Stimulated activated CD4-positive, alpha-beta T cell treated with anti-CD3 and anti-CD28 coated beads, Interleukin-12 subunit alpha, Interleukin-12 subunit beta, amount 100 ng/mL, for 24 hours (primary cell): ENCODE measurements at regions not wholly inside any gene's neighbourhood (a gene's known extent, or its start where the extent isn't known, plus 50 kb on each side); places are given as distances from the start of the nearest gene placed in this dataset.

Source experiments
- DNase-seq, 2 experiments: peaks; one replicate each; pipeline ENCODE4 v3.0.0-alpha.2; 2020; ENCODE audit warnings: low read depth in 2 of 2

- no peak for DNase-seq
Measured at GRCh38 chr7:156180451-156181229, 368.4 kb upstream of the SHH start.

DNA sequence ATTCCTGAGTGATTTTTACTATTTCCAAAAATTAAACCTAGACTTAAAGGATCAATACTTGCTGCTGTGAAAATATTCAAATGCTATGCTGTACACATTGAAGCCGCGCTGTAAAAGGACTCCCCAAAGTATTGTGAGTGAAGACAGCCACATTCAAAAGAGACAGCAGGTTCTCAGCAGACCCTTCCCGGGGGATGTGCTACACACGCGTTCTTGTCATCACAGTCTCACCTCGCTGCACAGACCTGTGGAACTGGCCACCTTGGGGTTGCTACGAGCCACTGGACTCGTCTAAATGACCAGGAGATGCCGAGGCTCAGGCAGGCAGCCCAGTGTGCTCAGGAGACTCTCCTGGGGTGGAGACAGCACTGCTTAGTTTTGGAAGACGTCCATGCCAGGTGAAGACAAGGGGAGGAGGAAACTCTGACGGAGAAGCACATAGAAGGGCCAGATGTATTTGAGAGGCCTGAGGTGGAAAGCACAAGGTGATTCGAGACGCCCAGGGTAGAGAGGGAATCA lies 367.7 kb upstream of the SHH start:
- no peak for DNase-seq

GRCh38 chr7:156178857-156179256 lies 366.6 kb upstream of the SHH start:
- DNase-seq = no peak

- no peak for DNase-seq
Measured at GRCh38 chr7:156178214-156178613, 366.0 kb upstream of the SHH start.

- no peak for DNase-seq
Measured at GRCh38 chr7:156177422-156178055, 365.3 kb upstream of the SHH start.

DNA sequence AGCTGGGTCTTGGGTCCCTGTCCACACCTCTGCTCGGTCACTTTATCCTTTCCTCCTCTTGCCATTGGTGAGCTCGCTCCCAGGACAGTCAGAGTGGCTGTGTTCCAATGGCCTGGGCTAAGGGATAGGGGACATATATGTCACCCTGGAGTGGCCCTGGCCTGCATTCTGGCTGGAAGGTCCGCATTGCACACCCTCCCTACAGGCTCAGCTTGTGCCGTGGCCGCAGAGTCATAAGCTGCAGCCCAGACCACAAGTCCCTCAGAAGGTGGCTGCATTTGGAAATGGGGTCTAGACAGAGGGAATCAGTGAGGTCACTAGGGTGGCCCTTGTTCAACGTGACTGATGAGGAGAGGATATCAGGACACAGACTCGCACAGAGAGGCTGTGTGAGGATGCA lies 363.8 kb upstream of the SHH start:
- DNase-seq = no peak

DNA sequence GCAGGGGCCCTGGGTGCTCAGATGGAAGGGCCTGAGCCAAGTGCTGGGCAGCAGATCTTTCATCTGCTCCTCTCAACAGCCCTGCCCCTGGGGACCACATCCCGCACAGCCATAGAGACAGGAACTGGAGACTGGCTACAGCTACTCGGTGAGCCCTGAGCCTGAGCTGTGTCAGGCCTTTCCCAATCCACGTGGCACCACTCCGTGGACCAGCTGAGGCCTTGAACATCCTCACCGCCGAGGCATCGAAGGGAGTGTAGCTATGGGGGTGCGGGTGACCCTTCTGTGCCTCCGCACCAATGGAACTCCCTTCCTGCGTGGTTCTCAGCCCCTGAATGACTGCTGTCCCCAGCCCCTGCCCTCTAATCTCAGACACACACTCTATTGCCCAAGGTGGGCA lies 362.7 kb upstream of the SHH start:
- no peak for DNase-seq

GRCh38 chr7:156174428-156174827 lies 362.2 kb upstream of the SHH start:
- no peak for DNase-seq

DNA sequence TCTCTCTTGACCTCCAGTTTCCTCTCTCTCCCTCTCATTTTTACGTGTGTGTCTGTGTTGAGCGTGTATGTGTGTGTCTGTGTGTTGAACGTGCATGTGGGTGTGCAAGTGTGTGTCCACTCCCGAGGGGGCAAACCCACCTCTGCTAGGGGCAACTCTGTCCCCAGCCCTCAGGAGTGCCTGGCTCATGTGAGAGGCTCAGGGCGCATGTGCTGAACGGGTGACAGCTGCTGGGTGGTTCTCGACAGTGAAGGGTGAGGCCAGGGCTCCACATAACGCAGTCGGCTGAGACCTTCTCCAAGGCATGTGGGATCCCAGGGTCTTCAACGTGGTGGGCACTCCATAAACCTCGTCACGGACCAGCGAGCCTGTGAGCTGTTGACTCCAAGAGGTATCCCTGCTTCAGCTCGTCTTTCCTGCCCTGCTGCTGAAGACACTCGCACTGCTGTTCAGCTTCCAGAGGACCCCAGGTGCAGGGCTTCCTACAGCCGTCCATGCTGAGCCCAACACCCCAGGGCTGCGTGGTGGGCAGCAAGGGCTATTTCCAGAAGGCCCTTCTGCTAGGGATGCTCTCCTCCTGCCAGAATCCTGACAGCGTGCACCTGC lies 361.6 kb upstream of the SHH start:
- no peak for DNase-seq

GRCh38 chr7:156173346-156173745 lies 361.1 kb upstream of the SHH start:
- no peak for DNase-seq

DNA sequence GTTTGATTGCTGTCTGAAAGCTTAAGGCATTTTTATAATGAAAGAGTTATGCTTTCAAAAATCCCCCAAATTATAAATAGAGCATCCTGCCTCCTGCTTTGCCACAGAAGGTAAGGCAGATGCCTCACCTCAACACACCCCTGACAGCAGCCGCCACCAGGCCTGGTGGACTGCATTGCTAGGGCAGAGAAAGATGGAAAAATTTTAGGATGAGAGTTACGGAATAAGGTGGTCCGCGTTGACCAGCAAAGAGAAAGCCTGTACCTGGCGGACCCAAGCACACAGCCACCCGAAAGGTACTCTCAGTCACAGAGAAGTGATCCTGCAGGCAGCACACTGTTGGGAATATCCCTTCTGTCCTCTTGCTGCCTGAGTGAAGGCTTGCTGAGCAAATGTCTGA lies 360.4 kb upstream of the SHH start:
- DNase-seq = no peak

- DNase-seq = no peak
Measured at GRCh38 chr7:156169474-156170370, 357.5 kb upstream of the SHH start.

DNA sequence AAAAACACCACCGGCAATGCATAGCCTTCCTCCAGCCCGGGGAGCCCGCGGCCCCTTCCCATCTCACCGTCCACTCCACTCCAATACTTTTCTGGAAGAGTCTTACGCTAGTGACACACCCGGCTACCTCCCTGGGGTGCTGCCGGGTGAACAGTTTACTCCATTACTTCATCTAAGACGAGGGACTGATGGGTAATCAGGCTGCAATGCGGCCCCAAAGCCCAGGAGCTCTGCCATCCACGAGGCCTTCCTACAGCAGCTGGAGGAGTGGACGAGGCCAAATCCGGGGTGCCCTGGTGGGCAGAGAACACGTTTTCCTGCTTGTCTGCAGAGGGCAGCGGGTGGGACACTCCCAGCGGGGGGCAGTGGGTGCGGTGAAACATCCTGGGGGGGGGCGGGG lies 356.2 kb upstream of the SHH start:
- DNase-seq = no peak

DNA sequence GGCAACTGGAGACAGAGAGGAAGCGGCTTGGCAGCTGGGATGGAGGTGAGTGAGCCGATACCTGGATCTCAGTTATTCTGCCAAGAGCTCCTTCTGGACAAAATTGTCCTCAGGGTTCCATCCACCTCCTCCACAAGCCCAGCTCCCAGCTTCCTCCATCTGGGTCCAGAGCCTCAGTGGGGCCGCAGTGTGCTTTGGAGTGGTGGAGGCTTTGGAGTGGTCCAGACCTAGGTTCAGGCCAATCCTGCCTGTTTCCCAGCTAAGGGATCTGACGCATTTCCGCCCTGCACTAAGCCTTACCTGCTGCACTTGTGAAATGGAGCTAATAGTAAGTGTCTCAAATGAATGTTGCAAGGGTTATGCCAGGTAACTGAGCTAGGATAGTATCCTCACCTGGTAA lies 355.7 kb upstream of the SHH start:
- DNase-seq = no peak

DNA sequence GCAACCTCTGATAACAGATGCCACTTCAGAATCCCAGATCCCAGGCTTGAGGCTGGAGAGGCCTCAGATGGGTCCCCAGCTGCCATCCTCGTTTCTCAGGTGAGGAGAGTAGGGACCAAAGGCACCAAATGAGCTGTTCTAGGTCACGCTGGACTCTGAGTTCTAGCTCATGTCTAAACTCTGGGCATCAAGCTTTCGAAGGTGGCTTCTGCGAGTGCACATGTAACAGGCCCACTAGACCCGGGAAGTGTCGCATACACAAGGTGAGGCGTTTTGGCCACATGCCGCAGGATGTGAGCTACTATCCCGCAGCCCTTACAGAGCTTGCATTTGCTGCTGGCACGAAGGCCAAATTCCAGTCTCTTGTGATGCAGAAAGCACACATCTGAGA lies 355.1 kb upstream of the SHH start:
- no peak for DNase-seq

DNA sequence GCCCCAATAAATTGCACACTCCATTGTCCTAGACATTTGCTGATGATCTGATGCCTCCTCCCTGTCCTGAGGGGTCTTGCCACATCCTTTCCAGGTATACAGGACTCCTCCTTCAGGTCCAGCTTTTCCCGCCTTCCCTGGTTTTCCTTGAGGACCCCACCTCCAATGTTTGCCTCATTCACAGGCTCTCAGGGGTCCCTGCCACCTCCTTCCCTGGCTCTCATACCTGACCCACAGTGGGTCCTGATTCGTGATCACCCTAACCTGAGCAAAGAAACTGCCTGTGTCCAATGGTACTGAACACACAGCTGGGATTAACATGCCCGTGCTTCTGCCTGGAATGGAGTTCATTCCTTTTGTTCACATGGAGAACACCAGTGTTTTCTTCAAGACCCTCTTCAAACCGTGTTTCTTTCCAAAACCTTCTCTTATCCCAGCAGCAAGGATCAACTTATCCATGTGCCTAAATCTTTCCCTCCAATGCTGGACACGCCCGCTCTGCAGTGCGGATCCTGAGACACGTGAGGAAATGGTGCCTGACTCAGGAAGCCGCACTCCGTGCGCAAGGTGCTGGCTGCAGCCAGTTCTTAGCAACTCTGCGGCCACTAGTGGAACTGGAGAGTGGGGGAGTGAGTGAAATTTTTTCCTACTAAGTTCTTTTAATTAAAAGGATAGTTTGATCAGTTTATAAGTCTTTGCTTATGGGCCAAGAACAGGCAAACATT lies 354.6 kb upstream of the SHH start:
- no peak for DNase-seq

DNA sequence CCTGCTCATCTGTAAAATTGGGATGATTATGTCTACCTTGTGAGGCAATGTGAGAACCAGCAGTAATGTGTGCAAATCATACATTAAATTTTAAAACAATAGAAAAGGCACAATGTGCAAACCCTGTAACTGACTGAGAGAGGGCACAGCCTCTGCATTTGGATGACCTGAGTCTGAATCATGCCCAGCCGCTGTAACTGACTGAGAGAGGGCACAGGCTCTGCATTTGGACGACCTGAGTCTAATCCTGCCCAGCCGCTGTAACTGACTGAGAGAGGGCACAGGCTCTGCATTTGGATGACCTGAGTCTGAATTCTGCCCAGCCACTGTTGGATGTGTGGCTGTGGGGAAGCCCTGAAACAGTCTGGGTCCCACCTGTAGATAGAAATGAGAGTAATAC lies 351.5 kb upstream of the SHH start:
- DNase-seq = no peak

- no peak for DNase-seq
Measured at GRCh38 chr7:156162451-156162850, 350.2 kb upstream of the SHH start.

DNA sequence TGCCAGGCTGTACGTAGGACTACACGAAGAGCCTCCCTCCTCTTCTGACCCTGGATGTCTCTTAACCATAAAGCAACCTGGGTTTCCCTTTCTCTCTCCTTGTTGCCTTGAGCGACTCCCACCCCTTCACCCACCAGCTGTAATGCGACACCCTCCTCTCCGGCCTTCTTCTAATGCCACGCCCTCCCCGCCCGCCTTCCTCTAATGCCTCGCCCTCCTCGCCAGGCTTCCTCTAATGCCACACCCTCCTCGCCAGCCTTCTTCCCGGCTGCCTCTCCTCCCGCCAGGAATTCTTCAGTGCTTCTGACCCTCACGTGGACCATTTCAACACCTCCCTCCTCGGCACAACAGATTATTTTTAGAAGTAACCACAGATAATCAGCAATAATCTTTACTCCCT lies 348.5 kb upstream of the SHH start:
- no peak for DNase-seq

- DNase-seq = no peak
Measured at GRCh38 chr7:156158693-156159092, 346.4 kb upstream of the SHH start.

DNA sequence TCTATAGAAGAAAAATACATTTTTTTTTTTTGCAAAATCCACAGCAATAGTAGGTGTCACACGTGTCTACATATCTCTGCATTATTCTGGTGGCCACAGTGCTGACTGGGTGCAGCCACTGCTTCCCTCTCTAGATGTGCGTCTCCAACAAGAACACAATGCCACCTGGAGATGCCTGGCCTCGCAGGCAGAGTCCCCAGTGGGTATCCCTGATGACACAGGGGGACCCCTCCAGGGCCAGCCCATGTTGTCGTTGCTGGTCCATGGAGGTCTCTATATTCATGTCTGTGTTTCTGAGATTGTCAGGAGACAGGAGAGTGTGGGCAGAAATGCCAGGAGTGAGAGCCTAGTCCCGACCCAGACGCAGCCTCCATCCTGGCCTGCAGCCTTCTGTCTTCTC lies 345.9 kb upstream of the SHH start:
- DNase-seq = no peak
